Fibroblast of mammary gland (primary cell): ENCODE measurements at regions not wholly inside any gene's neighbourhood (a gene's known extent, or its start where the extent isn't known, plus 50 kb on each side); places are given as distances from the start of the nearest gene placed in this dataset.
A peak's percentile ranks its signal among the peaks of the same experiment; 100 is the strongest.

Experiments
- DNase-seq: peaks from one replicate; pipeline ENCODE4 v3.0.0-alpha.2; 2010; ENCODE audit warnings: low read depth
- H3K4me3 ChIP-seq: 2 replicates; pipeline ENCODE4 v1.5.1; 2011; ENCODE audit warnings: low read depth, mild to moderate bottlenecking, low read length, moderate library complexity; ENCODE audit not compliant: control insufficient read depth
- TF ChIP-seq, protein P1 (sequence below): conservative IDR thresholded peaks from 2 replicates; pipeline ENCODE4 v1.5.1; 2011; ENCODE audit warnings: low read depth, low read length, inconsistent platforms; ENCODE audit not compliant: control insufficient read depth, insufficient read depth

DNA sequence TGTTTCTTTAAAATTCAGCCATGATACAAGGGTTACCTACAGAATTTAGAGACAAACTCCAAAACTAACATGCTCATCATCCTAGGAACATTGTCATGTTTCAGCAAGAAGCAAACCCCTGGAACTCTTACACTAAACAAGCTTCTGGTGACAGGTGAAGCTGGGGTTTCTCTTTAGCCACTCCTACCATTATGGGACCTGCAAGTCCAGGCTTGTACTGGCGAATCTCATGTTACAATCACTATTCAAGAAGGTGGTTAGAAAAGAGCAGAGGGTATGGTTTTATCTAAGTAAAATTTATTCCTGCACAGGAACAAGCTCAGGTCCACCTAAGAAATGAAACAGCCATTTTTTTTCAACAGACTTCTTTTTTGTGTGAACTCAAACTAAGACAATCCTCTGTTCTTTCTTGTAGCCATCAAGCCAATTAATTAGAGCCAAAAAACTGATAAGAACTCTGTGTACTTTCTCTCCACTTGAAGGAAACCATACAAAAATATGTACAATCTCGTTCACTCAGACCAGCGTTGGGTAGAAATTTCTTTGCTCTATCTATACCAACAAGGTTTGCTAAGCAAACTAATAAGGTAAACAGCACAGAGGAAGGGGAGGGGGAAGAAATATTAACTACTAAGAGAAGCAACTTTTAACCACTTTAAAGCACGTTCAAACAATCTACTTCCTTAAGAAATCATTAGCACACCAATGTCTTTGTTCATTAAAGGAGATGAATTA, 63.3 kb upstream of the NEDD4L start:
- no peak overlapping the region for H3K4me3 ChIP-seq
- DNase-seq: no peak
- TF ChIP-seq, protein P1, sequence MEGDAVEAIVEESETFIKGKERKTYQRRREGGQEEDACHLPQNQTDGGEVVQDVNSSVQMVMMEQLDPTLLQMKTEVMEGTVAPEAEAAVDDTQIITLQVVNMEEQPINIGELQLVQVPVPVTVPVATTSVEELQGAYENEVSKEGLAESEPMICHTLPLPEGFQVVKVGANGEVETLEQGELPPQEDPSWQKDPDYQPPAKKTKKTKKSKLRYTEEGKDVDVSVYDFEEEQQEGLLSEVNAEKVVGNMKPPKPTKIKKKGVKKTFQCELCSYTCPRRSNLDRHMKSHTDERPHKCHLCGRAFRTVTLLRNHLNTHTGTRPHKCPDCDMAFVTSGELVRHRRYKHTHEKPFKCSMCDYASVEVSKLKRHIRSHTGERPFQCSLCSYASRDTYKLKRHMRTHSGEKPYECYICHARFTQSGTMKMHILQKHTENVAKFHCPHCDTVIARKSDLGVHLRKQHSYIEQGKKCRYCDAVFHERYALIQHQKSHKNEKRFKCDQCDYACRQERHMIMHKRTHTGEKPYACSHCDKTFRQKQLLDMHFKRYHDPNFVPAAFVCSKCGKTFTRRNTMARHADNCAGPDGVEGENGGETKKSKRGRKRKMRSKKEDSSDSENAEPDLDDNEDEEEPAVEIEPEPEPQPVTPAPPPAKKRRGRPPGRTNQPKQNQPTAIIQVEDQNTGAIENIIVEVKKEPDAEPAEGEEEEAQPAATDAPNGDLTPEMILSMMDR: no peak

DNA sequence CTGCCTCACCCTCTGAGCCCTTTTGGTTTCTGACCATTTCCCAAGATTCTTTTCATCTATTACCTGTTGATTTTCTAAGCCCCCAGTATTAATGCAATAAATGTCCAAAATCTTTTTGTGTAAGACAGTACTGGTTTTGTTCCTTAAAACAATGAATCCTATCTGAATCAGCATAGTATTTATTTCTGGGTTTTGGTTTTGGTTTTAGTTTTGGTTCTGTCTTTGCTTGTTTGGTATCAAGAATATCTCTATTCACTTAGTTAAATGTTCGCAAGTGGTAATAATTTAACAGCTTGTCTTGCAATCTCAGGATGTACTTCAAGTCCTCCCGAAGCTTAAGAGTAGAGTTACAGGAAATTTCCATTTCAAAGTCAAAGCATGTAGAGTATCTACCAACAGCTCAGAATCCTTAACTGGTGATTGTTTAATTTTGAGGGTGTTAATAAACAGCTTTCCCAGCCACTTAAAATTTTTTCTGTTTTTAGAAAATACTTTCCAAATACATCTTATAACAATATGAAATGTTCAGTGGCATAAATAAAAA, 67.7 kb upstream of the NEDD4L start:
- no peak for DNase-seq
- TF ChIP-seq, protein P1: no peak
- no peak overlapping the region for H3K4me3 ChIP-seq

DNA sequence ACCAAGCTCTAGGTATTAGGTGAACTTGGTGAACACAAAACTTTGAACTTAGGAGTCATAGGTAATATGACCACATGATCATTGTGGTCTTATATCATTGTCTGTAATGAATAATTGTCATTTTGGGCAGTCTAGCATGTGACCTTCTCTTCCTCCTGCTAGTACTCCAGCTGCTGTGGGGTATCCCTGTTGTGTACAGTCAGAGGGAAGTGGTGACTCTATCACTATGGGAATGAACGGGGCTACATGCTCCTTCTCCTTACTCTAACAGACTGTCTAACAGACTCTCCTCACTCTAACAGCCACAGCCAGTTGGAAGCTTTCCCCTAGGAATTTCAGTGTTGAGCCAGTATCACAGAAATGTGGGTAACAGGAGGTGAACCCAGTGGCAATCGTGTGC, 68.2 kb upstream of the NEDD4L start:
- H3K4me3 ChIP-seq: no peak overlapping the region
- TF ChIP-seq, protein P1: no peak
- no peak for DNase-seq

DNA sequence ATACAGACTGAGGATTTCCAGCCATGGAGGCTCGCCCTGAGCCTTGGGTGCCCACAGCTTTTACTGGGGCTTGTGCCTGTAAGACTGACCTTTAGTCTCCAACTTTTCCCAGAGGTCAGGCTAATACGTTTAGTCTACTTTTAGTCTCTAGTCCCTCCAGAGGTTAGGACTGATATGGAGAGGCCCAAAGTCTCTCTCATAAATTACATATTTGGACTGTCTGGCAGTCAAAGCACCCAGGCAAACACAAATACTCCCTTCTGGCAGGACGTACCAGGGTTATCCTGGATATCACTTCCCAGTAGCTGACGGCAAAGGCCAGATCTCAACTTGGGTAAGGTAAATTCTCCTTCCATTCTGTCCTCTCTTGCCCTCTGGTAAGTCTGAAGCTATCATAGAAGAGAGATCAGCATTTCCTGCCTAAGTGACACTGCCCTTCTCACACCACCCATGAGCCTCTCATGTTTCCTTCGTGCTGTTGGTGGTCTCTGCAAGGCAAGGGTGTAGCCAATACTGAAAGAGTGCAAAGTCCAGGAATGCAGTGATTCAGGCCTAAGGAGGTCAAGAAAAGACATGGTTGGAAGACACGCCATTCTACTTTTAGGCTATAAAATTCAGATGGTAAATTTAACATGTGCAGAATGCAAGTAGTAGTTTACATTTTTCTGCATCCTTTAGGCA, 69.3 kb upstream of the NEDD4L start:
- no peak for DNase-seq
- no peak overlapping the region for H3K4me3 ChIP-seq
- TF ChIP-seq, protein P1: no peak

DNA sequence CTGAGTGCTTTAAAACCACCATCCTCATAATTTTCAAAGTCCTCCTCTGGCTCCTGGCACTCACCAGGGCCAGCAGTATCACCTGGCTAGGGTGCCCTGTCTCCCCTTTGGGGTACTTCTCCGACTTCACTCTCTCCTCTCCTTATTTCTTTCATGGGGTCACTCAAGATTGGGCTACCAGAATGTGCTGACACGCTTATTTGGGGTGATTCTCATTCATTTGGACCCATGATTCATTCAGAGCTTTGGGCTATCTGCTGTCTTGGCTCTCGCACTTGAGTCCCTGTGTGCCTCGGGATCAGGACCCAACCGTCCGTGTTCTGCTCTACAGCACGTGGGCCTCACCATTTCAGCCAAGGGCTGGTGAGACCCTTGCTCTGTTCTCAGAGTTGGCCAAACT, 70.1 kb upstream of the NEDD4L start:
- no peak for DNase-seq
- H3K4me3 ChIP-seq: no peak overlapping the region
- TF ChIP-seq, protein P1: no peak

DNA sequence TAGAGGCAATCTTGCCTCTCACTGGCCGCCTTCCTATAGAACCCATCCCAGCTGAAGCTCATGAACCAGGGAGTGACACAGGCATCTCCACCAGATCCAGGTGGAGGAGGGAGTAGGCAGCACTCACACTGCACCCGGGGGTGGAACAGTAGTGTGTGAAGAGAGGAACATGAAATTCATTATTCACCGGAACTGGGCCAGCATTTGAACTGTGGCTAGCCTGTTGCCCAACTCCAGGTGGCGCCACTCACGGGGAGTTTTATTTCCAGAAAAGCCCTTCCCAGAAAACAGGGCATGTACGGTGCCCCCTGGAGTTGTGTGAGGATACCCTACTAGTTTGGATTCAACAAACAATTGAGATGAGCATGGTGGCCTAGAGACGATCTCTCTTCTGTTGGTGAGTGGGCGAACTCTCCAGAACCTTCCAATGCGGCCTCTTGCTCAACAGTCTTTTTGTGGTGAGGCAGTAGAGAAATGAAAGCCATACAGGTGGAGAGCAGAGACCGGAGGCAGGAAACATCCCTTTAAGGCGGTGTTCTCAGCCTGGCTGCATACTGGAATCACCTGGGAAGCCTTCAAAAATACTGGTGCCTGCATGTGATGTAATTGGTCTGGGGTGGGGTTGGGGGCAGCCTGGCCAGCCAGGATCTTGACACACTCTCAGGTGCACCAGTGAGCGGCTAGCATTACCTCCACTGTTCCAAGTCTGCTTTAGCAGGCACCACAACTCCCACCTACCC, 73.5 kb upstream of the NEDD4L start:
- H3K4me3 ChIP-seq: no peak overlapping the region
- TF ChIP-seq, protein P1: peak; percentile 49
- DNase-seq: peak; percentile 16
